NCI-H345 treated with DMSO at 0.1 percent for 48 hours (cell line): ENCODE measurements at regions not wholly inside any gene's neighbourhood (a gene's known extent, or its start where the extent isn't known, plus 50 kb on each side); places are given as distances from the start of the nearest gene placed in this dataset.
A peak's percentile ranks its signal among the peaks of the same experiment; 100 is the strongest.

Experiments
- DNase-seq: peaks from one replicate; lab custom pipeline; 2025; ENCODE audit not compliant: unreplicated experiment; lab: John Stamatoyannopoulos, UW

DNA sequence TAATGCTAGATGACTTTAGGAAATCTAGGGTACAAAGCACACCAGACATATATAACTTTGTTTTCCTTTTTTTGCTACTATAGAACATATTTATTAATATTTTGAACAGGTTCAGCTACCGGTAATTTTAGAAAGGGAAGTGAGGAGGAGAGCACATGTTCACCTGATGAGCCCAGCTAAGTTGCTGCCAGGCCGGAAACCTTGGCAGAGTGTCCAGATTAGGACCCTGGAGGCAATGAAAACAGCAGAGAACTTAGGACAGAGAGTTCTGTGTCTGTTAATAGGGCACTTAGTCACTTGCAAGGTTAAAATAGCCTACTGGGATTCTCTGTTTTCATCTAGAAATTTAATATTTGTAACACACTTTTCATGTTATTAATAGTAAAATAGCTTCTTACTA, 348.9 kb upstream of the CPEB2 start:
- DNase-seq = no peak

GRCh38 chr4:14659286-14659685, 343.0 kb upstream of the CPEB2 start:
- DNase-seq = no peak

GRCh38 chr4:14667624-14668151, 334.6 kb upstream of the CPEB2 start:
- DNase-seq = no peak

DNA sequence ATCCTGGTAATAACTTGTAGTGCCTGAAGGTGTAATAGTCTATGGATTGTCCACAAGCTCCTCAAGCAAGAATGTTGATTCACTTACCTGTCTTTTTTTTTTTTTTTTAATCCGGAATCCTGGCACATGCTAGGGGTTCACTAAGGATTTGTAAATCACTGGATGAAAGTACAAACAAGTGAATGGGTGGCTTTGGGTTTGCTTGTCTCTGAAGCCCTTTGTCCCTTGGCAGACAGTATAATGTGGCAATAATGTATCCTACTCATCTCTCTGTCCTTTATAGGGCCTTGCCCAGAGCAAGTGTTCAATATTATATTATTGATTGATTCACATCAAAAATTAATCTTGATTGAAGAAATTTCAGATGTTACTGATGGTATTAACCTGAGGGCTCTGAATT, 334.0 kb upstream of the CPEB2 start:
- no peak for DNase-seq

DNA sequence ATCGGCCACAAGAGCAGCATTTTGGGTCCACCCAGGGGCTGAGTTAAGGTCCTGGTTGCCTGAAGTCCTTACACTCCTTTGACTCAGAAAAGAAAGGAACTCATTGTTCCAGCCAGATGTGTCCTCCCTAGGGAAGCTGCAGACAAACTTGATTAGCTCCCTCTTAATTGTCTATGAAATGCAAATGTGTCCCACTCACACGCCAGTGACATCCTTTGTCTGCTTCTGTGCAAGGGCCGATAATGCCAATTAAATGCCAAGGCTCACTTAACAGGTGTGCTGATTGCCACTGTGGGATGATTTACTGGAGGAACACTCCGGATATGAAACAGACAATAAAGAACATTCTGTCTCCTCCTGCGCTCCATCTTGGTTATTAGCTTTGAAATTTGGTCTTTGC, 332.9 kb upstream of the CPEB2 start:
- DNase-seq = no peak

GRCh38 chr4:14671146-14671545, 331.1 kb upstream of the CPEB2 start:
- no peak for DNase-seq

GRCh38 chr4:14675279-14675985, 326.8 kb upstream of the CPEB2 start:
- no peak for DNase-seq

DNA sequence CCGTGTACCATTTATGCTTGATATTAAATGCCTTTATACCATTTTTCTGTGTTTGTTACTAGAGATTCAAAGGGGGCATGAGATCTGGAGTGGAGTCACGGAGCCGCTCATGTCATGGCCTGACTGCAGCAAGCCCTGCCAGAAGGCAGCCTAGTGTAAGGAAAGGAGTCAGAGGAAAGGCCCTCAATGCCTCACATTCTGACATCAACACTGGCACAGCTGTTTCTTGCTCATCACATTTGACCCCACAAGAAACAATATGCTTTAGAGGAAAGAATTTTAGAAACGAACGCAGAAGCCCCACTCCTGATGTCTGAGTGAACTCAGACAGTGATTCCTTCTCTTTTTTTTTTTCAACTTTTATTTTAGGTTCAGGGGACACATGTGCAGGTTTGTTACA, 322.4 kb upstream of the CPEB2 start:
- DNase-seq = no peak

DNA sequence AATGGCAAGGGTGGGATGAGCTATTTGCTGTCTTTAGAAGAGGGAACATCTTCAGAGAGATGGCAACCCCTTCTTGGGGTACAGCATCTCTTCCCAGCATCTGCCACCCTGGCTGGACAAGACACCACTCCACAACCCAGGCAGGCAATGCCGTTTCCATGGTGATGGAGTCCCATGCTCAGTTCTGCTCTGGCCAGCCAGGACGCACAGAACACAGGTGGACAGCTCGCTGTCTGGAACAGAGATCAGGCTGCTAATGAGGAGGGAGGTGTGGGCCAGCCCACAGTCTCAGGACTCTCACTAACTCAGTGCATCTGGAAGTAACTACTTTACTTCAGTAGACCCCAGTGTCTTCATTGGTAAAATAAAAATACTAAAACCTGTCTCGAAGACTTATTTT, 321.0 kb upstream of the CPEB2 start:
- no peak for DNase-seq

- no peak for DNase-seq
Measured at GRCh38 chr4:14693728-14694127, 308.6 kb upstream of the CPEB2 start.

DNA sequence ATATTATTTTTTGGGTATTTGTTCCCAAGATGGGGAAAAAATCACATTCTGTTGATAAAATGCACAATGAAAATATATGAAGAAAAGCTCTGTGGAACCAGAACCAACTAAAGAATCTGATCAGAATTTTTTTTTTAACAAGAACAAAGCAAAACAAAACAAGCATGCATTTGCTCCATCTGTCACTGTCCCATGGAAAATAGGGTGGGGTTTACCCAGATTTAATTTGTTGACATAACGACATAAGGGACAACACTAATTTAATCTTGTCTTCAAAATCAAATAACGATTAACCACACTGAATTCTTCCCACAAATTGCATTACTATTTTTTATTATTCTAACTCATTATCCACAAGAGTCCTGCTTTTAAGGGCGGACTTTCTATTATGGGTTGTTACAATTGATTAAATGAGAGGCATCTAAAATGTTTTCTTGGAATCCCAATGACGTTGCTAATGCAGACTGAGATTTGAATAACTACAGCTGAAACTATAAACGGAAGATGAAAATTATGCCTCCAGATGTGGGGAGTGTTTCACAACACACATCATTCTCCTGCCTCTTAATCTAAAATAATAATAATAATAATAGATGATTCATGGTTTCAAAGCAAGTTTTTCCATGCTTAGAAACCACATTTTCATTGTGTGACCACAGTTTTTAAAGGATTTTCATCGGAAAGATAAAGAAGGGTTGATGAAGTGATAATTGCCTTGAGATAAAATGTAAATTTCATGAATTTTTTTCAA, 307.0 kb upstream of the CPEB2 start:
- no peak for DNase-seq

- no peak for DNase-seq
Measured at GRCh38 chr4:14700083-14700482, 302.2 kb upstream of the CPEB2 start.

GRCh38 chr4:14700544-14700943, 301.7 kb upstream of the CPEB2 start:
- DNase-seq = peak; percentile 0

DNA sequence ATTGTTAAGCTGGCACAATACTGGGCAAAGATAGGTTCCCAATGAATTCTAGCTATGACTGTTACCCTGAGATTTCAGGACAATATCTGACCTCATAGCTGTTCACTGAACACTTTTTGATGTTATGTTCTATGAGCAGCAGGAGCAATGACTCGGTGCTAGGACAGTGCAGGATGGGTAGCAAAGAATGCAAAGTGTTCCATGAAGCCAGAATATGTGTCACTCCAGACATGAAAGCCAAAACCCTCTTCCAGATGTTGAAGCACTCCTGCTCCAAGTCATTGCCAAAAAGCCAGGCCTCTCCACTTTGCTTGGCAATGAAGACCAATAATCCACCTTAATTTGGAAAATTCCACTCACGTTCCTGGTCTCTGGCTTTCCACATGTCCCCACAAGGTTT, 300.9 kb upstream of the CPEB2 start:
- DNase-seq = no peak

GRCh38 chr4:14701896-14702295, 300.4 kb upstream of the CPEB2 start:
- DNase-seq = no peak

DNA sequence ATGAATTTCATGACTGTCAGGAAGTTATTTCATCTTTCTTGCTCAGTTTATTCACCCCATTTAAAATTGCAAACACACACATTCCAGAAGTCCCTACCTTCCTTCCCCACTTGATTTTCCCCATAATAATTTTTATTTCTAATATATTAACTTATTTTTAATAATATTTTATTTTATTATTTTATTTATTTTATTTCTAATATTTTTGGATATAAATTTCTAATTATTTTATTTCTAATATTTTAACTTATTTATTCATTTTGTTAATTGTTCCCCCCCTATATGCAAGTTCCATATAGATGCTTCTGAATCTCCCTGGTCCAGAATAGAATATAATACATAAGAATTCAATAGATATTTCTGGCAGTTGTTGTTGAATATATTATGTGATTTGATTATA, 293.7 kb upstream of the CPEB2 start:
- no peak for DNase-seq

DNA sequence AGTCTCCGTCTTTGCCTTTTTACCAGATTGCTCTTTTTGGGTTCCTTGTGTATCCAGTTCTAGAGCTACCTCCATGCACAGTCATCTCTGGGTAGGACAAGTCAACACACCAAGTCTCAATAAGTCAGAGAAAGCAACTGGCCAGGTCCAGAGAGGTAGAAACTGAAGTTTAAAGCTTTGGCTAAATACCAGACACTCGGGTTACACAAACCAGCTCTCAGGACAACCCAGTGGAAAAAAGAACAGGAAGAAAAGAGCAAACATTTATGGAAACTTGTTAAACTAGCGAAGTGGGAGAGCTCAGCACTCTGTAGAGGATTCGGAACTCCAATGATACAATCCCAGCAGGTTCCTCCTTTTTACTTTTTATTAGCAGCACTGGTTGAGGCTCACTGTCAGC, 291.0 kb upstream of the CPEB2 start:
- no peak for DNase-seq

DNA sequence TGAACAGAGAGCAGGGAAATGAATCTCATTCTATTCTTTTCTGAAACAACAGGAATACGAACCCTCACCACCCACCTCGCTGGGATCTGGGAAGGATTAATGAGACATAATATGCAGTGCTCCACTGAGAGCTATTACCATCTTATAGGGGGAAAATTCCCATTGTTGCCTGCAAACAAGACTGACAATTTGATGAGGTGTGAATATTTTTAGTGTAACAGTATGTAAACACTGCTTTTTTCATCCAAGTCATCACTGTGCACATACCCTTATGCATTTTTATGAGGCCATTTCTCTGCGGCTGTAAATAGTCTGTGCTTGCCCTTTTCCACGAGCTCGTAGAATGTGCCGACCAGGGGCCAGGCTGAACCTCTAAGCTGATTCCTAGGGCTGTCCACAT, 285.6 kb upstream of the CPEB2 start:
- no peak for DNase-seq

- no peak for DNase-seq
Measured at GRCh38 chr4:14719053-14719452, 283.2 kb upstream of the CPEB2 start.

DNA sequence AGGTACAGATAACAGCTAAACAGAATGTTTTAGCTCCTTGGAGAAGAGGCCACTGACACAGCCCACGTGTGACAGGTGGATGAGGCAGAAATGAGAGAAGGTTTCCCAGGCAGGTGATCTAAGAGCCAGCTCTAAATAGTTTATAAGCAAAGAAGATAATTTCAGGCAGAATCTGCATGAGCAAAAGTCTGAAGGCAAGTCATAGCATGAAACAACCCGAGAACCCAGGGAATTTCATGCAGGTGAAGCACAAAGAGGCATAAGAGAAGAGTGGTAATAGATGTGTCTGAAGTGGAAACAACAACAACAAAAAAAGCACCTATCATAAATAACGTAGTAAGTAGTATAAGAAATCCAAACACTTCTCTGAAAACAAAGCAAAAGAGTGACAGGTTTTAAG, 275.8 kb upstream of the CPEB2 start:
- DNase-seq = peak; percentile 40

DNA sequence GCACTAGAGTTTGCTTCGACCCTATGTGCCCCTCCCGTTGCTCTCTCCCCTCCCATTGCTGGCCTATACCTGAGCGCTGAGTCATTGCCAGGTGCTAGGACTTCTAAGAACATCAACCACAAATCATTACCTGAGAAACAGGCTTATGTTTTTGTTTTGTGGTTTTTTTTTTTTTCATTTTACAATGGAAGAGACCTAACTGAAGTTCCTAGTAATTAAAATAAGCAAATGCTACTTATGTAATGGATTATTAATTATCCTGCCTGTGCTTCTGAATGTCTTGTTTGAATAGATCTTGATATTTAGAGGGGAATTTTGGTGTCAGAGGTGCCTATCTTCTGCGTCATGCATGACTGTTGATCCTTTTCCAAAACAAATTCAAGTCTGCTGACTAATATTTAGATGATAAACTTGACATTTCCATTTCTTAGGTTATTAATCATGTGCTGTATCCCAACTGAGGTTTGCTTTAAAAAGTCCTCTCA, 275.4 kb upstream of the CPEB2 start:
- DNase-seq = no peak

- no peak for DNase-seq
Measured at GRCh38 chr4:14729282-14730000, 272.8 kb upstream of the CPEB2 start.
